ENCODE measurements at regions not wholly inside any gene's neighbourhood (a gene's known extent, or its start where the extent isn't known, plus 50 kb on each side); places are given as distances from the start of the nearest gene placed in this dataset.
"Not testable (repeated sequence)": the region's sequence is repeated elsewhere in the genome, so short reads cannot be mapped to it uniquely, and the experiment has no call there.

- not testable (repeated sequence) for DNase-seq
Measured at GRCh38 chr17:445839-446238, 93.2 kb upstream of the RPH3AL start, which contains the start of gene RFLNB. TSS of gene RFLNB (minus strand) at chr17:445939.

GRCh38 chr17:444879-445454 lies 92.4 kb upstream of the RPH3AL start:
- DNase-seq, result no peak

- no peak for DNase-seq
Measured at GRCh38 chr17:443109-443508, 90.5 kb upstream of the RPH3AL start.

GRCh38 chr17:441155-441950 lies 88.7 kb upstream of the RPH3AL start:
- DNase-seq, result no peak

GRCh38 chr17:438191-438590 lies 85.6 kb upstream of the RPH3AL start:
- no peak for DNase-seq

GRCh38 chr17:437545-437944 lies 84.9 kb upstream of the RPH3AL start:
- no peak for DNase-seq

GRCh38 chr17:436571-436970 lies 84.0 kb upstream of the RPH3AL start:
- no peak for DNase-seq

- not testable (repeated sequence) for DNase-seq
Measured at GRCh38 chr17:432471-432870, 79.9 kb upstream of the RPH3AL start.

- DNase-seq, result no peak
Measured at GRCh38 chr17:431494-431893, 78.9 kb upstream of the RPH3AL start.

GRCh38 chr17:429589-429988 lies 77.0 kb upstream of the RPH3AL start:
- DNase-seq, result no peak

- DNase-seq, result no peak
Measured at GRCh38 chr17:428414-428813, 75.8 kb upstream of the RPH3AL start.

- DNase-seq, result peak in 1 of 5 experiments; percentile 26
Measured at GRCh38 chr17:427891-428290, 75.3 kb upstream of the RPH3AL start.

GRCh38 chr17:427327-427726 lies 74.7 kb upstream of the RPH3AL start:
- DNase-seq, result no peak

GRCh38 chr17:422196-422930 lies 69.8 kb upstream of the RPH3AL start:
- no peak for DNase-seq

- DNase-seq, result no peak
Measured at GRCh38 chr17:420479-421175, 68.0 kb upstream of the RPH3AL start.

- DNase-seq, result peak in 3 of 5 experiments; percentile 49 to 79 (median 54)
Measured at GRCh38 chr17:419073-419735, 66.6 kb upstream of the RPH3AL start.

GRCh38 chr17:418421-418751 lies 65.8 kb upstream of the RPH3AL start:
- DNase-seq, result peak in 3 of 5 experiments; percentile 39 to 93 (median 57)

- DNase-seq, result no peak
Measured at GRCh38 chr17:417691-418420, 65.2 kb upstream of the RPH3AL start.

GRCh38 chr17:416293-417206 lies 63.9 kb upstream of the RPH3AL start:
- peak in 4 of 5 experiments; percentile 18 to 90 (median 40) for DNase-seq

GRCh38 chr17:413706-414380 lies 61.2 kb upstream of the RPH3AL start:
- peak in 1 of 5 experiments; percentile 61 for DNase-seq
